ENCODE measurements at regions not wholly inside any gene's neighbourhood (a gene's known extent, or its start where the extent isn't known, plus 50 kb on each side); places are given as distances from the start of the nearest gene placed in this dataset.
"Not testable (repeated sequence)": the region's sequence is repeated elsewhere in the genome, so short reads cannot be mapped to it uniquely, and the experiment has no call there.

GRCh38 chr6:128580224-128581110 lies 60.1 kb upstream of the PTPRK start:
- H3K27me3 ChIP-seq (replicated peaks in 1 of 7): no peaks in the 10 kb centered on the region
- DNase-seq: no peak
- no peaks in the 10 kb centered on the region for H3K9me3 ChIP-seq
- no peaks in the 10 kb centered on the region for H3K36me3 ChIP-seq
- 91 to 94% (median 93%) methylated on average over 41 of the region's 41 CpGs for WGBS, 5 donors
- no peak overlapping the region for H3K27ac ChIP-seq
- no peaks in the 10 kb centered on the region for H3K4me1 ChIP-seq
- intact Hi-C loops (cut with DNase I; ENCODE audit: low total_unique reads): no loop called here
- no peak overlapping the region for H3K4me3 ChIP-seq
- no peak for TF ChIP-seq POLR2A (IDR thresholded peaks at IDR 0.05)
- TF ChIP-seq POLR2AphosphoS5 (IDR thresholded peaks at IDR 0.05): no peak
- no peak for TF ChIP-seq CTCF (IDR thresholded peaks at IDR 0.05 in 8 of 11, conservative IDR thresholded peaks at IDR 0.05 in 3 of 11)

DNA sequence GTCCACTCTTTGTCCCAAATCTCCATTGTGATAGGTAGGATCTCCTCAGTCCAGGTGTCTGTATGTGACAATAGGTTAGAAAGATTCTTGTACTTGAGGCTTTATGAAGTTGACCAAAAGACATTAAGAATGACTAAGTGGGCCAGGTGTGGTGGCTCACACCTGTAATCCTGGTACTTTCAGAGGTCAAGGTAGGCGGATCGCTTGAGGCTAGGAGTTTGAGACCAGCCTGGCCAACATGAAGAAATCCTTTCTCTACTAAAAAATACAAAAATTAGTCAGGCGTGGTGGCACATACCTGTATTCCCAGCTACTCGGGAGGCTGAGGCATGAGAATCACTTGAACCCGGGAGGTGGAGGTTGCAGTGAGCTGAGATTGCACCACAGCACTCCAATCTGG lies 54.9 kb upstream of the PTPRK start:
- H3K4me1 ChIP-seq; H3K27ac ChIP-seq; H3K36me3 ChIP-seq; DNase-seq; H3K4me3 ChIP-seq; intact Hi-C loops (cut with DNase I; ENCODE audit: low total_unique reads); H3K9me3 ChIP-seq; H3K27me3 ChIP-seq (replicated peaks in 1 of 7): not testable (repeated sequence)
- 87 to 94% (median 91%) methylated on average over 5 of the region's 5 CpGs for WGBS, 5 donors

DNA sequence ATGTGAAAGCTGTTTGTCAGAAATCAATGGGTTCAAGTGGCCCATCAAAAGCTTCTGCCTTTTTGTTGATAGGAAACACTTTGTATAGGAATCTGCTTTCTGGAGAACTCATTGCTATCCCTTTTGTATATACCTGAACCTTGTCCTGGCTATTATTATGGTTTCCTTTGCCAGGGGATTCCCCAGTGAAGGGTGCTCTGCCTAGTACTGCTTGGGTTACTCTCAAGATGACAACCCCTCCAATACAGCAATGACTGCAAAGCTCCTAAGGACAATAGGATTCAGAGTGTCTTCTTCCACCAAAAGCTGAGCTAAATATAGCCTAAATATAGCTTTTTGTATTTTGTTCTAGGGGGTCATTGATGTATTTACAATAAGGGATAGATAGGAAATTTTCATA lies 54.0 kb upstream of the PTPRK start:
- H3K27me3 ChIP-seq (replicated peaks in 1 of 7): no peaks in the 10 kb centered on the region
- no peak overlapping the region for H3K27ac ChIP-seq
- intact Hi-C loops (cut with DNase I; ENCODE audit: low total_unique reads): no loop called here
- TF ChIP-seq CTCF (IDR thresholded peaks at IDR 0.05 in 8 of 11, conservative IDR thresholded peaks at IDR 0.05 in 3 of 11): no peak
- no peak for TF ChIP-seq POLR2AphosphoS5 (IDR thresholded peaks at IDR 0.05)
- no peak for TF ChIP-seq POLR2A (IDR thresholded peaks at IDR 0.05)
- DNase-seq: no peak
- no peaks in the 10 kb centered on the region for H3K36me3 ChIP-seq
- no peak overlapping the region for H3K4me3 ChIP-seq
- H3K4me1 ChIP-seq: no peaks in the 10 kb centered on the region
- H3K9me3 ChIP-seq: no peaks in the 10 kb centered on the region

DNA sequence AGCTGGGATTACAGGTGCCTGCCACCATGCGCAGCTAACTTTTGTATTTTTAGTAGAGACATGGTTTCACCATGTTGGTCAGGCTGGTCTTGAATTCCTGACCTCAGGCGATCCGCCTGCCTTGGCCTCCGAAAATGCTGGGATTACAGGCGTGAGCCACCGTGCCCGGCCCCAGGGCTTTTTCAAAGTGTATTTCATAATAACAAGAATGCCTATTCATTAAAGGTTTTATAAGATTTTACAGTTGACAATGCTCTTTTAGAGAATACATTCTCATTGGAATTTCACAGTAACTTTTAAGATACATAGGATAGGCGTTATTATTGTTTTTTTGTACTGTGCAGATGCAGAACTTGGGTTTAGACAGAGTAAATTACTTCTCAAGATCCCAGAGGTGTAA lies 52.6 kb upstream of the PTPRK start:
- no peaks in the 10 kb centered on the region for H3K36me3 ChIP-seq
- 90 to 96% (median 95%) methylated on average over 8 of the region's 8 CpGs for WGBS, 5 donors
- H3K27ac ChIP-seq: no peak overlapping the region

More for the DNA sequence above, 52.6 kb upstream of the PTPRK start:
- no peak for TF ChIP-seq POLR2A (IDR thresholded peaks at IDR 0.05)
- no peak for TF ChIP-seq CTCF (IDR thresholded peaks at IDR 0.05 in 8 of 11, conservative IDR thresholded peaks at IDR 0.05 in 3 of 11)
- no peak for TF ChIP-seq POLR2AphosphoS5 (IDR thresholded peaks at IDR 0.05)
- intact Hi-C loops (cut with DNase I; ENCODE audit: low total_unique reads): no loop called here
- Histone ChIP-seq H3K4me3 (no peak overlapping the region), H3K27me3 (replicated peaks in 1 of 7) (no peaks in the 10 kb centered on the region), H3K4me1 (no peaks in the 10 kb centered on the region), H3K9me3 (no peaks in the 10 kb centered on the region)
- no peak for DNase-seq
